ENCODE measurements at regions not wholly inside any gene's neighbourhood (a gene's known extent, or its start where the extent isn't known, plus 50 kb on each side); places are given as distances from the start of the nearest gene placed in this dataset.
"Not testable (repeated sequence)": the region's sequence is repeated elsewhere in the genome, so short reads cannot be mapped to it uniquely, and the experiment has no call there.

DNA sequence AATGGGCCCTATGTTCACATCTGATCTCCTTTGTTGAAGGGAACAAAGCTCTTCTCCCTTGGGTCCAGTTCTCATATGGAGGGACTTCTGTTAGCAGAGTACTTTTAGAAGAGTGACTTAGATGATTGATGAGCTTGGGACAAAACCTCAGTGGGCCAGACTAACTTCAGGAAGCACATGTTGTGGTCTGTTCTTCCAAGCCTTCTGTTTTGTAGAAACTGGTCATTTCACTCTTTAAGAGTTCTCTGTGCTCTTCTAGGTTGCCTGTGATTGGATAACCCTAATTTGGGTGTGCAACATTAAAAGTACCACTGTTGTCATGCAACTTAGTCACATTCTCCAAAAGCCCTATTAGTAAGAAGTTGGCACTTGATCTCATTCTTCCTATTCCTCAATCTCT, 183.5 kb upstream of the ACO1 start:
- H3K27me3 Mint-ChIP-seq (ENCODE audit: low read depth): no peaks in the 10 kb centered on the region
- H3K56ac ChIP-seq (ENCODE audit: insufficient read length, low read depth, low read length): no peak overlapping the region
- H2AFZ ChIP-seq (ENCODE audit: low read length): no peak overlapping the region

DNA sequence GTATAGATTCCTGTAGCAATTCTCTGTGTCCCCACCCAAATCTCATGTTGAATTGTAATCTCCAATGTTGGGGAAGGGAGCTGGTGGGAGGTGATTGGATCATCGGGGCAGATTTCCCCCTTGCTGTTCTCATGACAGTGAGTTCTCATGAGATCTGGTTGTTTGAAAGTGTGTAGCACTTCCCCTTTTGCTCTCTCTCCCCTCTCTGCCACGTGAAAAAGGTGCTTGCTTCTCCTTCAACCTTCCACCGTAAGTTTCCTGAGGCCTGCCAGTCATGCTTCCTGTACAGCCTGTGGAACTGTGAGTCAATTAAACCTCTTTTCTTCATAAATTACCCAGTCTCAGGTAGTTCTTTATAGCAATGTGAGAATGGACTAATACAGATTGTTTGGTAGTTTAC, 175.3 kb upstream of the ACO1 start:
- not testable (repeated sequence) for H2BK5ac ChIP-seq (ENCODE audit: insufficient read length, low read length); H2AK5ac ChIP-seq (ENCODE audit: insufficient read length, low read length); H3K9me3 Mint-ChIP-seq; H3K27me3 Mint-ChIP-seq (ENCODE audit: low read depth); H3K4me2 ChIP-seq (ENCODE audit: insufficient read depth, insufficient read length, low read length); H3T11ph ChIP-seq (ENCODE audit: low read length); DNase-seq; H3K9me3 ChIP-seq (ENCODE audit: control insufficient read depth, low read depth, low read length); H3K79me1 ChIP-seq (ENCODE audit: insufficient read depth, low read depth, low read length, poor library complexity, severe bottlenecking); H3K27ac ChIP-seq (ENCODE audit: insufficient read length, low read depth, low read length); H3K4ac ChIP-seq (ENCODE audit: low read depth, low read length); H2AFZ ChIP-seq (ENCODE audit: low read length); H4K91ac ChIP-seq (ENCODE audit: insufficient read length, low read depth, low read length); H4K8ac ChIP-seq (replicated peaks; ENCODE audit: insufficient read length, low read depth, low read length); H3K79me2 ChIP-seq (ENCODE audit: insufficient read depth, low read length); H3K27ac Mint-ChIP-seq; H3K23me2 ChIP-seq (ENCODE audit: insufficient read length, low read depth, low read length, poor library complexity, severe bottlenecking); H3K14ac ChIP-seq (ENCODE audit: insufficient read depth, low read length); H2BK12ac ChIP-seq (ENCODE audit: insufficient read length, low read depth, low read length); H3K4me1 Mint-ChIP-seq; H3K23ac ChIP-seq (ENCODE audit: insufficient read length, low read depth, low read length); H3K56ac ChIP-seq (ENCODE audit: insufficient read length, low read depth, low read length); H4K20me1 ChIP-seq (ENCODE audit: control insufficient read depth, insufficient read depth, insufficient read length); H2BK20ac ChIP-seq (ENCODE audit: low read depth, low read length, poor library complexity, severe bottlenecking); H3K36me3 Mint-ChIP-seq (ENCODE audit: insufficient read depth in 1 of 3, low read depth in 3 of 3); H4K5ac ChIP-seq (ENCODE audit: insufficient read length, low read depth, low read length); H3K18ac ChIP-seq (ENCODE audit: insufficient read length, low read depth, low read length); H2BK15ac ChIP-seq (ENCODE audit: low read depth, low read length); H3K27me3 ChIP-seq (ENCODE audit: insufficient read depth, low read length); H3K4me1 ChIP-seq (ENCODE audit: insufficient read depth, low read length); H2BK120ac ChIP-seq (ENCODE audit: low read depth, low read length, poor library complexity, severe bottlenecking); H3K4me3 Mint-ChIP-seq; H3K9ac ChIP-seq (ENCODE audit: extremely low read depth, insufficient read length, low read length)
- WGBS (ENCODE audit: extremely low coverage, insufficient read length, low lambda C conversion rate): no CpG with 5 or more reads among the region's 3 CpGs

More for the DNA sequence above, 183.5 kb upstream of the ACO1 start:
- no peak overlapping the region for H3K9ac ChIP-seq (ENCODE audit: extremely low read depth, insufficient read length, low read length)
- no peak overlapping the region for H3K4ac ChIP-seq (ENCODE audit: low read depth, low read length)
- no peaks in the 10 kb centered on the region for H3K23me2 ChIP-seq (ENCODE audit: insufficient read length, low read depth, low read length, poor library complexity, severe bottlenecking)
- TF ChIP-seq, protein P1, sequence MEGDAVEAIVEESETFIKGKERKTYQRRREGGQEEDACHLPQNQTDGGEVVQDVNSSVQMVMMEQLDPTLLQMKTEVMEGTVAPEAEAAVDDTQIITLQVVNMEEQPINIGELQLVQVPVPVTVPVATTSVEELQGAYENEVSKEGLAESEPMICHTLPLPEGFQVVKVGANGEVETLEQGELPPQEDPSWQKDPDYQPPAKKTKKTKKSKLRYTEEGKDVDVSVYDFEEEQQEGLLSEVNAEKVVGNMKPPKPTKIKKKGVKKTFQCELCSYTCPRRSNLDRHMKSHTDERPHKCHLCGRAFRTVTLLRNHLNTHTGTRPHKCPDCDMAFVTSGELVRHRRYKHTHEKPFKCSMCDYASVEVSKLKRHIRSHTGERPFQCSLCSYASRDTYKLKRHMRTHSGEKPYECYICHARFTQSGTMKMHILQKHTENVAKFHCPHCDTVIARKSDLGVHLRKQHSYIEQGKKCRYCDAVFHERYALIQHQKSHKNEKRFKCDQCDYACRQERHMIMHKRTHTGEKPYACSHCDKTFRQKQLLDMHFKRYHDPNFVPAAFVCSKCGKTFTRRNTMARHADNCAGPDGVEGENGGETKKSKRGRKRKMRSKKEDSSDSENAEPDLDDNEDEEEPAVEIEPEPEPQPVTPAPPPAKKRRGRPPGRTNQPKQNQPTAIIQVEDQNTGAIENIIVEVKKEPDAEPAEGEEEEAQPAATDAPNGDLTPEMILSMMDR (conservative IDR thresholded peaks at IDR 0.05): no peak
- H4K91ac ChIP-seq (ENCODE audit: insufficient read length, low read depth, low read length): no peak overlapping the region
- H4K5ac ChIP-seq (ENCODE audit: insufficient read length, low read depth, low read length): no peak overlapping the region
- H4K8ac ChIP-seq (replicated peaks; ENCODE audit: insufficient read length, low read depth, low read length): no peak overlapping the region
- Mint-ChIP-seq H3K36me3 (ENCODE audit: insufficient read depth in 1 of 3, low read depth in 3 of 3) (no peaks in the 10 kb centered on the region), H3K27ac (no peak overlapping the region), H3K9me3 (no peaks in the 10 kb centered on the region), H3K4me1 (peaks cover 4 to 8% of the 10 kb centered on the region in 2 experiments), H3K4me3 (no peak overlapping the region)
- no peak overlapping the region for H3K27ac ChIP-seq (ENCODE audit: insufficient read length, low read depth, low read length)
- no peaks in the 10 kb centered on the region for H3K79me2 ChIP-seq (ENCODE audit: insufficient read depth, low read length)
- DNase-seq: no peak
- H3K4me2 ChIP-seq (ENCODE audit: insufficient read depth, insufficient read length, low read length): no peak overlapping the region
- no peaks in the 10 kb centered on the region for H3K4me1 ChIP-seq (ENCODE audit: insufficient read depth, low read length)
- H2BK15ac ChIP-seq (ENCODE audit: low read depth, low read length): no peak overlapping the region
- H3K14ac ChIP-seq (ENCODE audit: insufficient read depth, low read length): no peak overlapping the region
- no peak overlapping the region for H2BK120ac ChIP-seq (ENCODE audit: low read depth, low read length, poor library complexity, severe bottlenecking)
- H3K79me1 ChIP-seq (ENCODE audit: insufficient read depth, low read depth, low read length, poor library complexity, severe bottlenecking): no peaks in the 10 kb centered on the region
- no peak overlapping the region for H2BK5ac ChIP-seq (ENCODE audit: insufficient read length, low read length)
- H3K18ac ChIP-seq (ENCODE audit: insufficient read length, low read depth, low read length): no peak overlapping the region
- H2BK12ac ChIP-seq (ENCODE audit: insufficient read length, low read depth, low read length): no peak overlapping the region
- no peaks in the 10 kb centered on the region for H3K9me3 ChIP-seq (ENCODE audit: control insufficient read depth, low read depth, low read length)
- H4K20me1 ChIP-seq (ENCODE audit: control insufficient read depth, insufficient read depth, insufficient read length): no peaks in the 10 kb centered on the region
- H3K27me3 ChIP-seq (ENCODE audit: insufficient read depth, low read length): no peaks in the 10 kb centered on the region
- H3K23ac ChIP-seq (ENCODE audit: insufficient read length, low read depth, low read length): no peak overlapping the region
- no peak overlapping the region for H2BK20ac ChIP-seq (ENCODE audit: low read depth, low read length, poor library complexity, severe bottlenecking)
- H3T11ph ChIP-seq (ENCODE audit: low read length): no peak overlapping the region
- H2AK5ac ChIP-seq (ENCODE audit: insufficient read length, low read length): no peak overlapping the region

Measured in H9 (cell line).